GM18517 (cell line): ENCODE measurements at regions not wholly inside any gene's neighbourhood (a gene's known extent, or its start where the extent isn't known, plus 50 kb on each side); places are given as distances from the start of the nearest gene placed in this dataset.
"Not testable (repeated sequence)": the region's sequence is repeated elsewhere in the genome, so short reads cannot be mapped to it uniquely, and the experiment has no call there.

ENCODE experiments used
- ATAC-seq: cut with Tn5 transposase; IDR thresholded peaks from one replicate; pipeline ENCODE4 v1.9.1; 2021; ENCODE audit warnings: mild to moderate bottlenecking, moderate library complexity; ENCODE audit not compliant: unreplicated experiment

DNA sequence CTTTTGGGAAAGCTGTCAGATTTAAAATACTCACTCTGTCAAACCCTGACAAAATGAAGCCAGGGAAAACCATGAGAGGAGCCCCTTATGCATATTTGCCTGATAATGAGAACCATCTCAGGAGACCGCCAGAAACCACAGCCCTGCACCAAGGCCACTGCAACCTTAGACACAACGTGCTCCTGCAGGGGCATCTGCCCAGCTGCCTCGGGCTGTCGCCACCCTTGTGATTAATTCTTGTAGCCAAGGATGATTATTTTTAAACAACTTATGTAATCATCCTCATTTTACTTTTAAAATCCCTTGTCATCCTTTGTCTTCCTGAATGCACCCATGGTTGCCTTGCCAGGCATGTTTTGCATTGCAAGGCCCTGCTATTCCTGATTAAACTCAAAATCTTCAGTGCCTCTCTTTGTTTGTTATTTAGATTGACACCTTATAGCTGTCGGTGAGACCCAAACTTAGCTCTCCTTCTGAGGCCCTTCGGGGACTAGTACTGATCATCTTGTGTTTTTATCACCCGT lies 766.4 kb upstream of the TMEM132C start:
- ATAC-seq: no peak

DNA sequence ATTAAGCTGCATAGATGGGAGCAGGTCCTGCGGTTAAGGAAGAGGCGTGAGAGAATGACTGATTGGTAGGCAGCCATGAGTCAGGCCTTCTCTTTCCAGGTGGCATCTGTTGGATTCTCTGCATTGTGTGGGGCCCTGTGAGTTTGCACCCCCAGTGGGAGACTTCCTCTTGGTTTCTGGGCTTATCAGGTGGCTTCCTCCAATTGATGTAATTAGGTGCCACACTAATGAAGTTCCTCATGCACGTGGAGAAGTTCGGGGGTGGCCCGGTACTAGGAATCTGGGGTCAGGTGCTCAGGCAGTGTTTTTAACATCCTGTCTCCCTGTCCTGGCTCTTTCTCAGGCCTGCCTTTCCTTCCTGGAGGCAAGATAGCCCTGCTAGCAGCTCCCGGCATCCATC lies 765.1 kb upstream of the TMEM132C start:
- no peak for ATAC-seq

DNA sequence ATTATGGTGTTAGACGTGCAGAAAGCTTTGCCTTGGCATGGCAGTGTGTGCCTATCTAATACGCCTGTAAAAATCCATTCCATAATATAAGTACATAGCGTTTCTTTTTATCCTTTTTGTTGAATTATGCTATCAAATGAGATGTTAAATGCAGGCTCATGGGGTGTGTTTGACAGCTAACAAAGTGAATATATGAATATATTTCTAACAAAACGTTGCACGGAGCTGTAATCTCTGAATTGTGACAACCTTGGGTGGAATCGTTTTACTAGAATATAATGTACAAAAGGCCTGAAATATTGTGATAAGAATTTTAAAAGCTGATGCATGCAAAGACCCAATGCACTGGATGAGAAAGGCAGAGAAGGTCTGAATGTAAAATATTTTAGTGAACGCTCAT lies 763.7 kb upstream of the TMEM132C start:
- ATAC-seq: no peak

DNA sequence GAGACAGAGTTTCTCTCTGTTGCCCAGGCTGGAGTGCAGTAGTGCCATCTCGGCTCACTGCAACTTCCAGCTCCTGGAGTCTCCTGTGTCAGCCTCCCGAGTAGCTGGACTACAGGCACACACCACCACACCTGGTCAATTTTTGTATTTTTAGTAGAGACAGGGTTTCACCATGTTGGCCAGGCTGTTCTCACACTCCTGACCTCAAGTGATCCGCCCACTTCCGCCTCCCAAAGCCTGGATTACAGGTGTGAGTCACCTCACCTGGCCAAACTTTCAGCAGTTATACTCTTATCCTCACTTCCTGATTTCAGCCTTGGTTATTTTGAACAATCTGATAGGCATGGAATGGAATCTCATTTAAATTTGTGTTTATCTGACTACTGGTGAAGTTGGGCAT lies 763.0 kb upstream of the TMEM132C start:
- ATAC-seq: not testable (repeated sequence)

DNA sequence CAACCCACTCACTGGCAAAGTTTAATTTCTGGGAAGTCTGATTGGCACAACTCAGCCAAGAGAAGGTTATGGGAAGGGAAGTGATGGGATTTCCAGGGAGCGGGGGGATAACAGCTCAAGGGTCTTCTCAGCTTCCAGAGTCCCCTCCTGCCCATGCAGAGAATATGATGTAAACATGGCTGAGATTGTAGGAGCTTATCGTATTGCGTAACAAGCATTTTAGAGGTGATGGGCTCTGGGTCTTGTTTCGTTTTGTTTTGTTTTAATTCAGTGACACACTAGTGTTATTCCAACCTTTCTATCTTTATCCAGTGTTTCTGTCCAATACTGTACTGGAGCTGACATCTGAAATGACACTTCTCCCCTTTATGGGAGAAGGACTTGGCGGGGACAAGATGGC lies 762.1 kb upstream of the TMEM132C start:
- ATAC-seq: no peak

DNA sequence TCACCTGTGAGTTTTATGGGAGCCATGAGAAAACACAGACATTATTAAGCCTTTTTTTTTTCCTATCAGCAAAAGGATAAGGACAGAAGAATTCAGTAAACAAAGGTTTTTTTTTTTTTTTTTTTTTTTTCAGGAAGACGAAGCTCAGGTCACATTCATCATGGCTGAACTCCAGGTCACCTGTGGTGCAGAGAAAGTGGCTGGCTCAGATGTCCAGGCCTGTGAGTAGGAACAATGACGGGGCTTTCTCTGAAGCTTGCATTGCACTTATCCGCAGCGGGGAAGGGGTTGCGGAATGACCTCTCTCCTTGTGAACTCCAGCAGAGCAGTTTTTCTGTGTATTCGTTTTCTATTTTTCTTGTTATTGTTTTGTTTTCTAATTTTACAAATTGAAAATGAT lies 759.6 kb upstream of the TMEM132C start:
- no peak for ATAC-seq

DNA sequence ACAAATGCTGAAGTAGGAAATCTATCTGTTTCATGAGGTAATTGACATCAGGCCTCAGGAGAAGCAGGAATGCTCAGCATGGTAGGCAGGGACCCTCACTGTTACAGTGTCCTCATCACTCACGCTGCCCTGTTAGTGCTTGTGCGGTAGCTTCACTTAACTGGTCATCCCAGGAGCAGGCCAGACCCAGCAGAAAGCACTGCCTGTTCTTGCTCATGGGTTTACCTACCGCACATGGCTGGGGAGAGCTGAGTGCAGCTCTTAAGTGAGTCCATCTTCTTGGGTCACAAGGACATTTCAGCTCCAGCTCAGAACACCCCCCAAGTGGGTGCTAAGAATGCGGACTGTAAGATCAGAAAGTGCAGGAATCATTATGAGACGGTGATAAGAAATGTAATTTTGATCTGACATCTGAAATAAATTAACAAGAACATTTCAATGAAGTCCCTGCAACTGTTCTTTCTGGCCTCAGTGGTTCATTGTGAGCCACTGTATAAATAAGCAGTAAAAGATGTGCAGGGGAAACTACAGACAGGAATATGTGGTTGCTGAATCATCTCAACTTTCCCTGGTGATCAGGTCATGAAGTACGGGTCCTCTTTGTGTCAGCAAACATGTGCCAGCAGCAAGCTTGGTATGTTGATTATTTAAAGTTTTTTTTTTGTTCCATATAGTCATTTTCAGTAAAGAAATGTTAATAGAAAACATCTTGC lies 757.7 kb upstream of the TMEM132C start:
- no peak for ATAC-seq

DNA sequence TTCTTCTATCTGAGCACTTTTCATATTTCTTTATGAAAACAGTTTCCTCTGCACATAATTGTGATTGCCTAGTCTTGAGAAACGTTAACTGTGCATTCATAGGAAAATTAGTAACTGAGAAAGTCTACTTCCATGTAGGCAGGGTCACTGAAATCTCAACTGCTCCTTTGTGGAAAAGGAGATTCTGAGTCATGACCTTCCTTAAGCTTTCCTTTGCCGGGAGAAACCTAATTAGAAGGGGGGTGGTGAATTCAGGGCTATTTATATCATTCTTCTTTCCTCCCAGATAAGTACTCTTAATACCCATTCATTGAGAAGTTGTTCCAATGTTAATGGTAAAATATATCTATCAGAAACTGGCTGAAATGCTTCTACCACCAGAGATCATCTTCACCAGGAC lies 751.0 kb upstream of the TMEM132C start:
- no peak for ATAC-seq

DNA sequence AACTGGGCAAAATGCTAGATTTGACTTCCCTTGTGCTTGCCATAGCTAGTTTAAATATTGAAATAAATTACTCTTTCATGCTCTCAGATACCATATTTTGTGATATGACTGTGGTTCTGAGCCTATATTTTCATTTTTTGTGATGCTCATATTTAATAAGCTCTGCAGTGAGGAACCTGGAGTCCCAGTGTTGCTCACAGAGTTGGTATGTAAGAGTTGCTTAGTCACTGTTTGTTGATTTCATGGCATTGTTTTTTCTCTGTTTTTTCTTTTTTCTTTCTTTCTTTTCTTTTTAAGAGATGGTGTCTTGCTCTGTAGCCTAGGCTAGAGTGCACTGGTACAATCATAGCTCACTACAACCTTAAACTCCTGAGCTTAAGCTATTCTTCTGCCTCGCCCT lies 750.5 kb upstream of the TMEM132C start:
- ATAC-seq: no peak

DNA sequence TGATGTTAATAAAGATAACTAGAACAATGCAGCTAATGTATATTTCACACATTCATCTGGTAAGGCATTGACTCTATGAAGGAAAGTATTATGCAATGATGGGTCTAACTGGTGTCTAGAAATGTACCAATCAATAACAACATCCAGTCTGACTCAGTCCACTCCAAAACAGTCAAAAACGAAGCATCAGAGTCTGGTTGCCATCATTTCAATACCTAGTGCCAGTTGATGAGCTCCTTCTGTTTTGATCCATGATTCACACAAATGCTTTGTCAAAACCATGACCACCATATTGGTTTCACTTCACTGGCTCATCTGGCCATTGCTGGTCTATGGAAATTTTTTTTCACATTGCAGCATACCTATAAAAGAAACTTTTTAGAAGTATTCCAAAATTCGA lies 747.2 kb upstream of the TMEM132C start:
- no peak for ATAC-seq

DNA sequence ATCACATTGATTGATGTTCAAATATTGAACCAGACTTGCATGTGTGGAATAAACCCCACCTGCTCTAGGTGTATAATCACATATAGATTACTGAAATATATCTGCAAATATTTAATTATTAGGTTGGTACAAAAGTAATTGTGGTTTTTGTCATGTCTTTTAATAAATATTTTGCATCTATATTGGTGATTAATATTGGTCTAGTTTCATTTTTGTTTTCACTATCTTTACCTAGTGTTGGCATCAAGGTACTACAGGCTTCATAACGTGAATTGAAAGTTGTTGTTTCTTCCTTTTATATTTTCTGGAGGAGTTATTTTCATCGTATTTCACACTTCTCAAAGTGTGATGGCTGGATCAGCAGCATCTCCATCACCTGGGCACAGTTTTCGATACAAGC lies 740.0 kb upstream of the TMEM132C start:
- no peak for ATAC-seq

DNA sequence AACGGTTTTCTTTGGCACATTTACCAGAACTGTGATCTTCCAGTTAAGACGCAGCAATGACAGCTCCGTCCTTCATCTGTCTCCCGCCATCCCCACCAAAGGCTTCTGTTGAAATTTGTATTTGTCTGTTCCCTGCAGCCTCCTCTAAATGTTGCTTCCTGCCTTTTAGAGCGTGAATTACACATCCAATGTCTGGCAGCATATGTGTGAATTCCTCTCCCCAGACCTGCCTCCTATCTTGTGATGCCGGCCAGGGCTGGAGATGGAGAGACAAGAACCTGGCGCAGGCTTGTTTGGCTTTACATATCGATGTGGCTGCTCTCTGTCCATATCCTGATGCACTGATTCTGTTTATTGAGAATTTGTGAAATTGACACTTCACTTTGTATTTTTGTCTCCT lies 738.4 kb upstream of the TMEM132C start:
- ATAC-seq: no peak

DNA sequence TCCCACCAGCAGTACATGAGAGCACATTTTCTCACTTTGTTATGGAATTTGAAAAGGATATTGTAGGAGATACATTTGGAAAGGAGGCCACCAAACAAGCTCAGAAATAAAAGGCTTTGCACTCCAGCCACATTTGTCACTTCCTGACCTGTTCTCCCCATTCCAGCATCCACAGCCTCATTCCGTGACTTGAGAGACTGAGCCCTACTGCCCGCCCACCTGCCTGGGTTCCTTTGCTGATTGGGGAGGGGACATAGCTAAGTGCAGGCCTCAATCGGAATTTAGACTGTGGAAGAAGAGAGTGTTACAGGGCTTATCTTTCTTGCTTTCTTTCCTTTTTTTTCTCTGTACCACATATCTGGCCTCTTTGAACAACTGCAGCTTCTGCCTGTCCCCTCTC lies 735.4 kb upstream of the TMEM132C start:
- no peak for ATAC-seq

DNA sequence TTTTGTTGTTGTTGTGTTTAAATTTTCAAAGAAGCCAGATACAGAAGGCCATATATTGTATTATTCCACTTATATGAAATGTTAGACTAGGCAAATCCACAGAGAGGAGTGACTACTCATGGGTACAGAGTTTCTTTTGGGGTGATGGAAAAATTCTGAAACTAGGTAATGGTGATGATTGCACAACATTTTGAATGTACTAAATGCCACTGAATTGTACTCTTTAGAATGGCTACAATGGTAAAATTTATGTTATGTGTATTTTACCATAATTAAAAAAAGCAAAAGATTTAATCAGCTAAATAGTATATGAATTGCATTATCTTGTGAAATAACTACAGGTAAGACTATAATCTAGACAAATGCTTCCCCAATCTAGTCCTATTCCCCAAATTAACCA lies 733.6 kb upstream of the TMEM132C start:
- no peak for ATAC-seq

DNA sequence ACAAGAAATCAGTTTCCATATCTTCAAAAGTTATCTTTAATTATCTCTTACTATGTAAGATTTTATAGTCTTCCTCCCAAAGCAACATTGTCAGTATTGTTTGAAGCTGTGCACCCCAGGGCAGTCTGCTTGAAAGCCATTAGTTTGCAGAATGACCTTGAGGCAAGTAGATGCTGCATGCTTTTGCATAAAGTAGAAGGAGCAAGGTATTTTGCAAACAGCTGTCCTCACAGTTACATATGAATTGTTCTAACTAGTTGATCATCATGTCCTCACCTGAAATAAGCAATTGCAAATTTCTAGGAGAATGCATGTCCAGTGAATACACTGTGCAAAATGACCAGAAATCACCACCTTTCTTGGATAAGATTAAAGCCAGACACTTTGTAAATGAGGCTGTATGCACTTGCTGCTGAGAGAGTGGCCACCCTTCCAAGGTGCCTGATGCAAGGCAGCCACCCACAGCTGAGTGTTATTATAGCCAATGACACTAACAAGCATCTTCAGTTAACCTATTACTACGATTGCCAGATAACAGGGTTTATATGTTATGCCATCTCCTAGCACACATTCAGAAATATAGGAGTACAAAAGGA lies 730.0 kb upstream of the TMEM132C start:
- ATAC-seq: no peak

DNA sequence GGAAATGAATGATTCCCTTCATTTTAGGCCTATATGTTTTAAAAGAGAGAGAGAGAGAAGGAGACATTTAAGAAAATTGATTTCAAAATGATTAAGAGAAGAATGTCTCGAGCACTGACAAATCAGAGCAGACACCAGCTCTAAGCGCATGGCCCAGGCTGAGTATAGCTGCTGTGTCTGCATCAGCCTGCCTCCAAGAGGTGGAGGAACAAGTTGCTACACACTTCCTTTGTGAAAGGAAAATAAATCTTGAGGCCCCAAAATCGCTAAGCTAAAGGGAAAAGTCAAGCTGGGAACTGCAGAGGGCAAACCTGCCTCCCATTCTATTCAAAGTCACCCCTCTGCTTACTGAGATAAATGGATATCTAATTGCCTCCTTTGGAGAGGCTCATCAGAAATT lies 728.7 kb upstream of the TMEM132C start:
- no peak for ATAC-seq

DNA sequence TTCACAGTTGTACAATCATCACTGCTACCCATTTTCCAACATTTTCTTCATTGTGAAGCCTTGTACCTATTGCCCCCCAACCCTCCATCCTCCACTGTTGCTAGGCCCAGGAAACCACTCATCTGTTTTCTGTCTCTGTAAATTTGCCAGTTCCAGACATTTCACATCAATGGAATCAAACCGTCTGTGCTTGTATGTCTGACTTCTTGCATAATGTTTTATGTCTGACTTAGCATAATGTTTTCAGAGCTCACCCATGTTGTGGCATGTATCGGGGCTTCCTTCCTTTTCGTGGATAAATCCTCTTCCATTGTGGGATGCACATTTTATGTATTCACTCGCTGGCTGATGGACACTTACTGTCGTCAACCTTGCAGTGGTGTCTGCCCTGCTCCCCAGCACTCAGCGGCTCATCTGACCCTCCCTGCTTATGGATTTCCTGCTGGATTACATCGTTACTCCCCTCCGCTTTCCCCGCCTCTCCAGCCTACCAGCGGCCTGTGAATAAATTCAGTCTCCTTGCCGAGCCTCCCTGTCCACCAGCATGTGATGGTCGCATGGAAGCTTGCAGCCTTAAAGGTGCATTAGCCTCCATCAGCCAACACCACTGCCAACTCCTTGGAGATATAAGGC lies 727.6 kb upstream of the TMEM132C start:
- ATAC-seq: no peak

DNA sequence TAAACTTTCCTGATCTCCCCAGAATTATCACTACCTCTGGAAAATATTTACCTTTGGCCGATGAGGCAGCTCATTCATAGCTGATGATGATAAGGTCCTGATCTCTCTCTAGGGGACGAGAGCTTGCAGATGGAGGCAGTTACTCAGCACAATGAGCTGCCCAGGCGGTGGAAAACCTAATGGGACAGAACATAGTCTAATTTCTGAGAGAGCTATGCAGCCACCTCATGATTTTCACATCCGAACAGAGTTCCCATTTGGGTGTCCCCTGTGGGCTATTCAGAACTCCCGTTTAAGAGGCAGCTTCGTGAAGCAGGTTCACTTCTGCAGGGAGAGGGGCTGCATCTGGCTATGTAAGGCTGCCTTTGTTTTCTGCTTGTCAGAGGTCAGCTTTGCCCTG lies 724.6 kb upstream of the TMEM132C start:
- no peak for ATAC-seq

DNA sequence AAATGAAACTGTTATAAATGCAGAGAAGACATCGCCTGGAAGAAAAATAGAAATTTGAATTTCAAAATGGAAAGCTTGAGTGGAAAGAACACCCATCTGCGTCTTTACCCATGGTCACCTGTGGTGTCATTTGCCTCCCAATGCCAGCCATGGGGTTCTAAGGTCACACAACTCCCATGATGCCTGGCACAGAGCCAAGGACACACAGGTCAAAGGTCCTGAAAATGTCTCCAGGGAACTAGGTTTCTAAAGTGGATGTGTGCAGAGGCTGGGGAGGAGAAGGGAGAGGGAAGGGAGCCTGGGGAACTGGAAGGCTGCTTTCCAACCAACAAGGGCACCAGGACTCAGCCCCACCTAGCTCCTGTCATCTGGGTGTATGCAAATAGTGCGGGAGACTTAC lies 724.0 kb upstream of the TMEM132C start:
- no peak for ATAC-seq

DNA sequence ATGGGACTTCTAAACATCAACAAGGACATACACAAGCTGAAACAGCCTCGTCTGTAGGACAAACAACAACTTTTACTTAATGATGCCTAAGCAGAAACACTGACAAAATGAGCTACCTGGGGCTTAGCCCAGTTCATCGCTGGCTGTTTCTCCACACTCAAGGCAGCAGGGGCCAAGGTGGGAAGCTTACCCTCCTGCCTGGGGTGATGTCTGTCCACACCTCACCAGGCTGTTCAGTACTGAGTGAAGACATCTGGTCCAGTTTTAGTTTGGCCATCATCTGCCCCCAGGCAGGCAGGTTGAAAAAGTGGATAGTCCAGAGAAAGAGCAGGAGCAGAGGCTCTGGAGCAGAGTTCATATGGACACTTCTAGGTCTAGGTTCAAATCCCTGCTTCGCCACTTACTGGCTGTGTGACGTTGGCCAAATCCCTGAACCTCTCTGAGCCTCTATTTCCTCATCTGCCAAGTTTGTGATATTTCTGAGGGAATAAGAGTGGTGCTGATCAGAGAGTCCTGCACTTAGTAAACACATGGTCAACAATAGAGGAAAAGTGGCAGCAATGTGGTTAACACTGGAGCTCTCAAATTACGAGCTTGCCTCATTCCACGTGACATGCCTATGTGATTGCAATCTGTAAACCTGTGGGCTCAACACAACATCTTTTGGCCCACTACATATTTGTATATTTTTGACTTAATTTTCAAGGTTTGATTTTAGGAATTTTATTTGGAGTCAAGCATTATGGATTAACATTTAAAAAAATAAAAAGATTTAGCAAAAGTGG lies 720.1 kb upstream of the TMEM132C start:
- no peak for ATAC-seq

DNA sequence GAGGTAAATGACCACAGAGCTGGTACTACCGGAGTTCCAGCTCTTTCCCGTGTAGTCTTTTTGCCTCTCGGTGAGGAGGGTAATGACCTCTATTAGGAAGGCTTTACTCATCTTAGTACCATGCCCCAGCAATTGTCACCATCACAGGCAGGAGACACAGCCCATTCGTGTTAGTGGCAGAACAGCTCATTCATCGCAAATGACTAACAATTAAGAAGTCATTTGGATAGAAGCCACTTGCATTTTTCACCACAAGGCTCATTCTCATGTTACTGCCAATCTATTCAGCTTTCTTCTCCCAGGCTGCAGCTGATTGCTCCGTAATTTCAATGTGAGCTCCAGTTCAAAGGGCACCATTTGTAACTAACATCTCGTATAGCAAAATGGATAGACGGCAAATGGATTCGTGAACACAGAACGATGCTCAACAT lies 718.8 kb upstream of the TMEM132C start:
- ATAC-seq: no peak
